H9 (cell line): ENCODE measurements at regions not wholly inside any gene's neighbourhood (a gene's known extent, or its start where the extent isn't known, plus 50 kb on each side); places are given as distances from the start of the nearest gene placed in this dataset.

ENCODE experiments used
- DNase-seq: peaks from one replicate; pipeline ENCODE4 v3.0.0-alpha.2; 2017
- H2AFZ ChIP-seq: one replicate; pipeline ENCODE4 v1.6.1; 2013; ENCODE audit warnings: mild to moderate bottlenecking, low read length, control low read depth, moderate library complexity
- H2AK5ac ChIP-seq: 2 replicates; pipeline ENCODE4 v1.6.1; 2013; ENCODE audit warnings: low read length, control low read depth, mixed read lengths; ENCODE audit not compliant: insufficient read length
- H2BK120ac ChIP-seq: one replicate; pipeline ENCODE4 v1.6.1; 2013; ENCODE audit warnings: low read depth, mild to moderate bottlenecking, low read length, control low read depth, inconsistent platforms; ENCODE audit not compliant: poor library complexity, severe bottlenecking
- H2BK12ac ChIP-seq: 2 replicates; pipeline ENCODE4 v1.6.1; 2013; ENCODE audit warnings: low read length, control low read depth, mixed read lengths, low read depth; ENCODE audit not compliant: insufficient read length
- H2BK15ac ChIP-seq: 2 replicates; pipeline ENCODE4 v1.6.1; 2013; ENCODE audit warnings: low read depth, low read length, control low read depth
- H2BK20ac ChIP-seq: one replicate; pipeline ENCODE4 v1.6.1; 2013; ENCODE audit warnings: low read depth, mild to moderate bottlenecking, low read length, control low read depth, inconsistent platforms; ENCODE audit not compliant: poor library complexity, severe bottlenecking
- H2BK5ac ChIP-seq: 2 replicates; pipeline ENCODE4 v1.6.1; 2013; ENCODE audit warnings: low read length, control low read depth, mixed read lengths; ENCODE audit not compliant: insufficient read length
- H3K14ac ChIP-seq: 2 replicates; pipeline ENCODE4 v1.6.1; 2013; ENCODE audit warnings: low read length, control low read depth; ENCODE audit not compliant: insufficient read depth
- H3K18ac ChIP-seq: 2 replicates; pipeline ENCODE4 v1.6.1; 2013; ENCODE audit warnings: low read depth, mild to moderate bottlenecking, mixed read lengths, low read length, control low read depth; ENCODE audit not compliant: insufficient read length
- H3K23ac ChIP-seq: 2 replicates; pipeline ENCODE4 v1.6.1; 2013; ENCODE audit warnings: low read length, control low read depth, mixed read lengths, low read depth; ENCODE audit not compliant: insufficient read length
- H3K23me2 ChIP-seq: 2 replicates; pipeline ENCODE4 v1.6.1; 2013; ENCODE audit warnings: low read depth, mild to moderate bottlenecking, mixed read lengths, low read length, control low read depth; ENCODE audit not compliant: insufficient read length, poor library complexity, severe bottlenecking
- H3K27ac ChIP-seq: 2 replicates; pipeline ENCODE4 v1.5.1; 2013; ENCODE audit warnings: low read length, control low read depth, mixed read lengths, low read depth; ENCODE audit not compliant: insufficient read length
- H3K27me3 ChIP-seq: 2 replicates; pipeline ENCODE4 v1.6.1; 2013; ENCODE audit warnings: low read length, control low read depth, inconsistent platforms; ENCODE audit not compliant: insufficient read depth
- H3K4ac ChIP-seq: 2 replicates; pipeline ENCODE4 v1.6.1; 2013; ENCODE audit warnings: low read depth, mild to moderate bottlenecking, control low read depth, inconsistent platforms, low read length, moderate library complexity
- H3K4me1 ChIP-seq: 2 replicates; pipeline ENCODE4 v1.6.1; 2013; ENCODE audit warnings: low read length, control low read depth, inconsistent platforms; ENCODE audit not compliant: insufficient read depth
- H3K4me2 ChIP-seq: 2 replicates; pipeline ENCODE4 v1.6.1; 2013; ENCODE audit warnings: low read length, control low read depth, mixed read lengths; ENCODE audit not compliant: insufficient read length, insufficient read depth
- H3K56ac ChIP-seq: 2 replicates; pipeline ENCODE4 v1.6.1; 2013; ENCODE audit warnings: low read depth, mild to moderate bottlenecking, mixed read lengths, low read length, control low read depth; ENCODE audit not compliant: insufficient read length
- H3K79me1 ChIP-seq: 2 replicates; pipeline ENCODE4 v1.6.1; 2013; ENCODE audit warnings: low read depth, mild to moderate bottlenecking, moderate library complexity, low read length, control low read depth, inconsistent platforms; ENCODE audit not compliant: insufficient read depth, poor library complexity, severe bottlenecking
- H3K79me2 ChIP-seq: 2 replicates; pipeline ENCODE4 v1.6.1; 2013; ENCODE audit warnings: low read length, control low read depth, inconsistent platforms; ENCODE audit not compliant: insufficient read depth
- H3K9ac ChIP-seq: 2 replicates; pipeline ENCODE4 v1.6.1; 2013; ENCODE audit warnings: low read length, control low read depth, mixed read lengths; ENCODE audit not compliant: insufficient read length; ENCODE audit errors: extremely low read depth
- H3K9me3 ChIP-seq: one replicate; pipeline ENCODE4 v1.6.1; 2013; ENCODE audit warnings: low read depth, low read length, inconsistent platforms; ENCODE audit not compliant: control insufficient read depth
- H3T11ph ChIP-seq: one replicate; pipeline ENCODE4 v1.6.1; 2013; ENCODE audit warnings: mild to moderate bottlenecking, low read length, control low read depth, inconsistent platforms
- H4K20me1 ChIP-seq: one replicate; pipeline ENCODE4 v1.6.1; 2013; ENCODE audit not compliant: control insufficient read depth, insufficient read length, insufficient read depth
- H4K5ac ChIP-seq: 2 replicates; pipeline ENCODE4 v1.6.1; 2013; ENCODE audit warnings: low read depth, mild to moderate bottlenecking, mixed read lengths, low read length, control low read depth; ENCODE audit not compliant: insufficient read length
- H4K8ac ChIP-seq: replicated peaks from 2 replicates; pipeline ENCODE4 v1.6.1; 2013; ENCODE audit warnings: low read length, control low read depth, mixed read lengths, low read depth; ENCODE audit not compliant: insufficient read length
- H4K91ac ChIP-seq: 2 replicates; pipeline ENCODE4 v1.6.1; 2013; ENCODE audit warnings: low read depth, mild to moderate bottlenecking, moderate library complexity, mixed read lengths, low read length, control low read depth; ENCODE audit not compliant: insufficient read length
- H3K27ac Mint-ChIP-seq, 3 experiments: 2 replicates in 2 of 3; 3 replicates in 1 of 3; pipeline ENCODE4 v1.8.0; 2020 to 2021; ENCODE audit warnings: mixed read lengths in 3 of 3, mild to moderate bottlenecking in 1 of 3, moderate library complexity in 1 of 3
- H3K27me3 Mint-ChIP-seq: 2 replicates; pipeline ENCODE4 v1.8.0; 2021; ENCODE audit warnings: low read depth, mild to moderate bottlenecking, moderate library complexity, mixed read lengths
- H3K36me3 Mint-ChIP-seq, 3 experiments: 2 replicates in 2 of 3; 3 replicates in 1 of 3; pipeline ENCODE4 v1.8.0; 2020 to 2021; ENCODE audit warnings: low read depth in 3 of 3, mixed read lengths in 3 of 3; ENCODE audit not compliant: insufficient read depth in 1 of 3
- H3K4me1 Mint-ChIP-seq, 2 experiments: 2 replicates each; pipeline ENCODE4 v1.8.0; 2020; ENCODE audit warnings: mixed read lengths in 2 of 2
- H3K4me3 Mint-ChIP-seq, 2 experiments: 2 replicates in 1 of 2; 3 replicates in 1 of 2; pipeline ENCODE4 v1.8.0; 2020 to 2021; ENCODE audit warnings: mild to moderate bottlenecking in 2 of 2, mixed read lengths in 2 of 2, moderate library complexity in 1 of 2
- H3K9me3 Mint-ChIP-seq, 2 experiments: 2 replicates in 1 of 2; 3 replicates in 1 of 2; pipeline ENCODE4 v1.8.0; 2020; ENCODE audit warnings: mild to moderate bottlenecking in 2 of 2, mixed read lengths in 2 of 2, moderate library complexity in 1 of 2
- CTCF ChIP-seq: fragments of 200-600 bp; sonication (generic); conservative IDR thresholded peaks from 3 replicates; pipeline ENCODE4 v1.8.0; 2021; ENCODE audit warnings: antibody characterized with exemption, mild to moderate bottlenecking
- WGBS: extraction: QIAGEN DNeasy Blood & Tissue Kit; methylation state at CpG from one replicate; pipeline ENCODE4 v1.1.7; 2013; ENCODE audit warnings: missing lambda C conversion rate, low lambda C conversion rate, mixed read lengths; ENCODE audit not compliant: insufficient read length; ENCODE audit errors: extremely low coverage; 5-methylcytosine and 5-hydroxymethylcytosine counted together

GRCh38 chr15:49712162-49712561 lies 91.3 kb downstream of the DTWD1 start:
- no peak for DNase-seq
- Histone ChIP-seq H3T11ph (no peak overlapping the region), H3K27ac (no peak overlapping the region), H3K14ac (no peak overlapping the region), H3K9ac (no peak overlapping the region), H4K20me1 (no peaks in the 10 kb centered on the region), H3K4ac (no peak overlapping the region), H4K8ac (no peak overlapping the region), H2BK120ac (no peak overlapping the region), H4K91ac (no peak overlapping the region), H2BK5ac (no peak overlapping the region), H3K27me3 (no peaks in the 10 kb centered on the region), H3K18ac (no peak overlapping the region), H3K4me1 (no peaks in the 10 kb centered on the region), H2AK5ac (no peak overlapping the region), H3K79me2 (0 out of 2 replicates have a peak, but pooled peaks cover 1% of the 10 kb centered on the region), H2BK12ac (no peak overlapping the region), H3K9me3 (no peaks in the 10 kb centered on the region), H2BK20ac (no peak overlapping the region), H4K5ac (no peak overlapping the region), H3K56ac (no peak overlapping the region), H2AFZ (no peak overlapping the region), H2BK15ac (no peak overlapping the region), H3K23ac (no peak overlapping the region), H3K23me2 (no peaks in the 10 kb centered on the region), H3K79me1 (no peaks in the 10 kb centered on the region), H3K4me2 (no peak overlapping the region)
- no peak for TF ChIP-seq CTCF
- WGBS, result no CpG with 5 or more reads among the region's 3 CpGs
- H3K4me3 Mint-ChIP-seq, result no peak overlapping the region
- H3K27ac Mint-ChIP-seq, result 0 out of 7 replicates have a peak overlapping the region, but pooled peaks of 1 of the 3 experiments have one; percentile 62
- no peaks in the 10 kb centered on the region for H3K27me3 Mint-ChIP-seq
- peaks cover 0 to 4% (median 3%) of the 10 kb centered on the region in 3 experiments; a peak in 2 of 7 replicates for H3K36me3 Mint-ChIP-seq
- peaks cover 3 to 7% of the 10 kb centered on the region in 2 experiments for H3K9me3 Mint-ChIP-seq
- H3K4me1 Mint-ChIP-seq, result no peaks in the 10 kb centered on the region
